HUES6 (cell line): ENCODE measurements at regions not wholly inside any gene's neighbourhood (a gene's known extent, or its start where the extent isn't known, plus 50 kb on each side); places are given as distances from the start of the nearest gene placed in this dataset.

Experiments
- H3K27ac ChIP-seq: 2 replicates; pipeline ENCODE4 v1.7.0; 2013; ENCODE audit warnings: low read depth, mild to moderate bottlenecking, low read length, inconsistent platforms
- H3K27me3 ChIP-seq: 2 replicates; pipeline ENCODE4 v1.6.1; 2013; ENCODE audit warnings: low read length; ENCODE audit not compliant: control insufficient read depth, insufficient read depth
- H3K36me3 ChIP-seq: 2 replicates; pipeline ENCODE4 v1.6.1; 2013; ENCODE audit warnings: low read length; ENCODE audit not compliant: control insufficient read depth, insufficient read depth
- H3K4me1 ChIP-seq: 2 replicates; pipeline ENCODE4 v1.6.1; 2013; ENCODE audit warnings: low read length; ENCODE audit not compliant: control insufficient read depth, insufficient read depth
- H3K4me3 ChIP-seq: 2 replicates; pipeline ENCODE4 v1.5.1; 2013; ENCODE audit warnings: low read depth, low read length
- H3K9ac ChIP-seq: one replicate; pipeline ENCODE4 v1.6.1; 2013; ENCODE audit warnings: mild to moderate bottlenecking, low read length
- H3K9me3 ChIP-seq: 2 replicates; pipeline ENCODE4 v1.6.1; 2013; ENCODE audit warnings: low read depth, low read length; ENCODE audit not compliant: control insufficient read depth, insufficient read depth

GRCh38 chr5:73358366-73358765 is 90.2 kb downstream of the FOXD1 start:
- Histone ChIP-seq H3K27me3 (no peaks in the 10 kb centered on the region), H3K9ac (no peak overlapping the region), H3K27ac (no peak overlapping the region), H3K36me3 (no peaks in the 10 kb centered on the region), H3K9me3 (no peaks in the 10 kb centered on the region), H3K4me3 (no peak overlapping the region), H3K4me1 (no peaks in the 10 kb centered on the region)

- H3K27me3 ChIP-seq = no peaks in the 10 kb centered on the region
- no peak overlapping the region for H3K4me3 ChIP-seq
- H3K9ac ChIP-seq = no peak overlapping the region
- no peaks in the 10 kb centered on the region for H3K36me3 ChIP-seq
- no peaks in the 10 kb centered on the region for H3K4me1 ChIP-seq
- no peak overlapping the region for H3K27ac ChIP-seq
- no peaks in the 10 kb centered on the region for H3K9me3 ChIP-seq
Observed at GRCh38 chr5:73357576-73357975, 91.0 kb downstream of the FOXD1 start.

- Histone ChIP-seq H3K4me3 (no peak overlapping the region), H3K4me1 (no peaks in the 10 kb centered on the region), H3K27me3 (no peaks in the 10 kb centered on the region), H3K9ac (no peak overlapping the region), H3K36me3 (no peaks in the 10 kb centered on the region), H3K27ac (no peak overlapping the region), H3K9me3 (0 out of 2 replicates have a peak, but pooled peaks cover 4% of the 10 kb centered on the region)
Observed at GRCh38 chr5:73355108-73355507, 93.5 kb downstream of the FOXD1 start.

GRCh38 chr5:73354406-73354805 is 94.2 kb downstream of the FOXD1 start:
- Histone ChIP-seq H3K4me1 (no peaks in the 10 kb centered on the region), H3K27ac (no peak overlapping the region), H3K9me3 (0 out of 2 replicates have a peak, but pooled peaks cover 8% of the 10 kb centered on the region), H3K36me3 (no peaks in the 10 kb centered on the region), H3K9ac (no peak overlapping the region), H3K27me3 (no peaks in the 10 kb centered on the region), H3K4me3 (no peak overlapping the region)

- H3K4me1 ChIP-seq = no peaks in the 10 kb centered on the region
- H3K4me3 ChIP-seq = no peak overlapping the region
- no peak overlapping the region for H3K9ac ChIP-seq
- H3K27me3 ChIP-seq = no peaks in the 10 kb centered on the region
- H3K36me3 ChIP-seq = no peaks in the 10 kb centered on the region
- H3K9me3 ChIP-seq = peaks cover 17% of the 10 kb centered on the region; the same call in 1 of the 2 replicates
- no peak overlapping the region for H3K27ac ChIP-seq
Observed at GRCh38 chr5:73352649-73353230, 95.8 kb downstream of the FOXD1 start.

GRCh38 chr5:73352243-73352642 is 96.3 kb downstream of the FOXD1 start:
- Histone ChIP-seq H3K27ac (no peak overlapping the region), H3K9me3 (peaks cover 19% of the 10 kb centered on the region; the same call in 1 of the 2 replicates), H3K4me1 (no peaks in the 10 kb centered on the region), H3K9ac (no peak overlapping the region), H3K27me3 (no peaks in the 10 kb centered on the region), H3K4me3 (no peak overlapping the region), H3K36me3 (no peaks in the 10 kb centered on the region)

GRCh38 chr5:73351593-73351992 is 97.0 kb downstream of the FOXD1 start:
- H3K9me3 ChIP-seq = peaks cover 25% of the 10 kb centered on the region; the same call in 1 of the 2 replicates
- H3K9ac ChIP-seq = no peak overlapping the region
- H3K27me3 ChIP-seq = no peaks in the 10 kb centered on the region
- H3K4me3 ChIP-seq = no peak overlapping the region
- H3K27ac ChIP-seq = no peak overlapping the region
- H3K4me1 ChIP-seq = no peaks in the 10 kb centered on the region
- H3K36me3 ChIP-seq = no peaks in the 10 kb centered on the region

GRCh38 chr5:73346878-73347408 is 101.6 kb downstream of the FOXD1 start:
- no peaks in the 10 kb centered on the region for H3K4me1 ChIP-seq
- no peak overlapping the region for H3K4me3 ChIP-seq
- no peak overlapping the region for H3K9ac ChIP-seq
- H3K27me3 ChIP-seq = no peaks in the 10 kb centered on the region
- H3K27ac ChIP-seq = no peak overlapping the region
- H3K36me3 ChIP-seq = no peaks in the 10 kb centered on the region
- peaks cover 41% of the 10 kb centered on the region for H3K9me3 ChIP-seq

- Histone ChIP-seq H3K9me3 (peaks cover 38% of the 10 kb centered on the region), H3K27ac (no peak overlapping the region), H3K4me1 (no peaks in the 10 kb centered on the region), H3K36me3 (no peaks in the 10 kb centered on the region), H3K27me3 (no peaks in the 10 kb centered on the region), H3K9ac (no peak overlapping the region), H3K4me3 (no peak overlapping the region)
Observed at GRCh38 chr5:73344835-73345234, 103.7 kb downstream of the FOXD1 start.

GRCh38 chr5:73339711-73340110 is 108.9 kb downstream of the FOXD1 start:
- Histone ChIP-seq H3K9ac (no peak overlapping the region), H3K4me1 (peaks cover 14% of the 10 kb centered on the region), H3K27ac (no peak overlapping the region), H3K27me3 (no peaks in the 10 kb centered on the region), H3K4me3 (no peak overlapping the region), H3K36me3 (no peaks in the 10 kb centered on the region), H3K9me3 (peaks cover 6% of the 10 kb centered on the region; the same call in 1 of the 2 replicates)

GRCh38 chr5:73339051-73339575 is 109.5 kb downstream of the FOXD1 start:
- no peak overlapping the region for H3K27ac ChIP-seq
- peaks cover 14% of the 10 kb centered on the region for H3K4me1 ChIP-seq
- no peak overlapping the region for H3K9ac ChIP-seq
- no peak overlapping the region for H3K4me3 ChIP-seq
- H3K27me3 ChIP-seq = no peaks in the 10 kb centered on the region
- peaks cover 4% of the 10 kb centered on the region; the same call in 1 of the 2 replicates for H3K9me3 ChIP-seq
- no peaks in the 10 kb centered on the region for H3K36me3 ChIP-seq
